Liver (tissue), 8 donors: ENCODE measurements at regions not wholly inside any gene's neighbourhood (a gene's known extent, or its start where the extent isn't known, plus 50 kb on each side); places are given as distances from the start of the nearest gene placed in this dataset.

Experiments used
- DNase-seq: peaks from one replicate; pipeline ENCODE4 v3.0.0-alpha.2; 2017; ENCODE audit warnings: low spot score
- H3K27ac ChIP-seq, 2 donors: one replicate each; pipeline ENCODE4 v1.7.0; 2013; ENCODE audit warnings: inconsistent platforms in 2 of 2, low read length in 2 of 2, control low read depth in 1 of 2, low read depth in 1 of 2, mild to moderate bottlenecking in 1 of 2
- H3K27me3 ChIP-seq, 4 donors: one replicate each; pipeline versions ENCODE4 v1.6.1 to v1.7.0; 2013; ENCODE audit warnings: low read length in 3 of 4, inconsistent platforms in 1 of 4, mild to moderate bottlenecking in 1 of 4, moderate library complexity in 1 of 4; ENCODE audit not compliant: control insufficient read depth in 4 of 4, insufficient read depth in 4 of 4
- H3K36me3 ChIP-seq, 4 donors: one replicate each; pipeline versions ENCODE4 v1.6.1 to v1.7.0; 2013; ENCODE audit warnings: low read length in 3 of 4, mild to moderate bottlenecking in 3 of 4, low read depth in 1 of 4, moderate library complexity in 1 of 4; ENCODE audit not compliant: control insufficient read depth in 4 of 4, insufficient read depth in 3 of 4
- H3K4me1 ChIP-seq, 4 donors: one replicate each; pipeline versions ENCODE4 v1.6.1 to v1.7.0; 2013; ENCODE audit warnings: low read length in 3 of 4, mild to moderate bottlenecking in 3 of 4, moderate library complexity in 1 of 4; ENCODE audit not compliant: control insufficient read depth in 4 of 4, insufficient read depth in 4 of 4
- H3K4me3 ChIP-seq, 3 donors: one replicate each; pipeline versions ENCODE4 v1.6.1 to v1.7.0; 2013; ENCODE audit warnings: low read length in 3 of 3, control low read depth in 1 of 3, low read depth in 1 of 3, mild to moderate bottlenecking in 1 of 3
- H3K9ac ChIP-seq, 2 donors: one replicate each; pipeline ENCODE4 v1.7.0; 2013; ENCODE audit warnings: low read length in 2 of 2, mild to moderate bottlenecking in 2 of 2, moderate library complexity in 2 of 2, control low read depth in 1 of 2, low read depth in 1 of 2
- H3K9me3 ChIP-seq, 4 donors: one replicate each; pipeline versions ENCODE4 v1.6.1 to v1.7.0; 2013; ENCODE audit warnings: low read length in 3 of 4; ENCODE audit not compliant: control insufficient read depth in 4 of 4
- EGR1 ChIP-seq, 2 donors: IDR thresholded peaks; 2 replicates each; pipeline ENCODE4 v1.6.1; 2016 to 2018; ENCODE audit warnings: antibody characterized with exemption in 2 of 2, low read depth in 2 of 2
- FOXA2 ChIP-seq: IDR thresholded peaks from 2 replicates; pipeline ENCODE4 v1.6.1; 2016; ENCODE audit warnings: antibody characterized with exemption
- GABPA ChIP-seq, 2 donors: IDR thresholded peaks in 1 of 2; conservative IDR thresholded peaks in 1 of 2; 2 replicates each; pipeline ENCODE4 v1.6.1; 2016; ENCODE audit warnings: antibody characterized with exemption in 2 of 2, mild to moderate bottlenecking in 1 of 2, moderate library complexity in 1 of 2
- HNF4A ChIP-seq, 2 donors: conservative IDR thresholded peaks; 2 replicates each; pipeline ENCODE4 v1.6.1; 2016; ENCODE audit warnings: antibody characterized with exemption in 2 of 2, mild to moderate bottlenecking in 2 of 2
- JUND ChIP-seq, 2 donors: IDR thresholded peaks; 2 replicates each; pipeline ENCODE4 v1.6.1; 2016; ENCODE audit warnings: antibody characterized with exemption in 2 of 2
- NR2F2 ChIP-seq: IDR thresholded peaks from 2 replicates; pipeline ENCODE4 v1.6.1; 2016; ENCODE audit warnings: antibody characterized with exemption
- RAD21 ChIP-seq, 2 donors: IDR thresholded peaks; 2 replicates each; pipeline ENCODE4 v1.6.1; 2016; ENCODE audit warnings: antibody characterized with exemption in 2 of 2, mild to moderate bottlenecking in 2 of 2
- SP1 ChIP-seq: IDR thresholded peaks from 2 replicates; pipeline ENCODE4 v1.6.1; 2018; ENCODE audit warnings: antibody characterized with exemption, mild to moderate bottlenecking
- TAF1 ChIP-seq: conservative IDR thresholded peaks from 2 replicates; pipeline ENCODE4 v1.6.1; 2016; ENCODE audit warnings: antibody characterized with exemption, mild to moderate bottlenecking
- YY1 ChIP-seq: IDR thresholded peaks from 2 replicates; pipeline ENCODE4 v1.6.1; 2016; ENCODE audit warnings: antibody characterized with exemption, mild to moderate bottlenecking
- WGBS: extraction: QIAGEN DNeasy Blood & Tissue Kit; methylation state at CpG from one replicate; pipeline ENCODE4 v1.1.7; 2013; 5-methylcytosine and 5-hydroxymethylcytosine counted together
- TF ChIP-seq, protein P1 (sequence below): IDR thresholded peaks from 2 replicates; pipeline ENCODE4 v1.6.1; 2016; ENCODE audit warnings: antibody characterized with exemption
- TF ChIP-seq, protein P2 (sequence below): IDR thresholded peaks from 2 replicates; pipeline ENCODE4 v1.6.1; 2016; ENCODE audit warnings: antibody characterized with exemption
- TF ChIP-seq, protein P3 (sequence below): IDR thresholded peaks from 2 replicates; pipeline ENCODE4 v1.6.1; 2016; ENCODE audit warnings: antibody characterized with exemption, mild to moderate bottlenecking
- TF ChIP-seq, protein P4 (sequence below): fragments of 150-350 bp; IDR thresholded peaks from 2 replicates; pipeline ENCODE4 v1.5.1; 2017; ENCODE audit warnings: improper control_type of control experiment, low read depth, low read length; ENCODE audit not compliant: missing input control
- donor health status: healthy.
- donor health status: healthy.
- donor health status: healthy.
- donor health status: healthy.
- donor health status: healthy.

DNA sequence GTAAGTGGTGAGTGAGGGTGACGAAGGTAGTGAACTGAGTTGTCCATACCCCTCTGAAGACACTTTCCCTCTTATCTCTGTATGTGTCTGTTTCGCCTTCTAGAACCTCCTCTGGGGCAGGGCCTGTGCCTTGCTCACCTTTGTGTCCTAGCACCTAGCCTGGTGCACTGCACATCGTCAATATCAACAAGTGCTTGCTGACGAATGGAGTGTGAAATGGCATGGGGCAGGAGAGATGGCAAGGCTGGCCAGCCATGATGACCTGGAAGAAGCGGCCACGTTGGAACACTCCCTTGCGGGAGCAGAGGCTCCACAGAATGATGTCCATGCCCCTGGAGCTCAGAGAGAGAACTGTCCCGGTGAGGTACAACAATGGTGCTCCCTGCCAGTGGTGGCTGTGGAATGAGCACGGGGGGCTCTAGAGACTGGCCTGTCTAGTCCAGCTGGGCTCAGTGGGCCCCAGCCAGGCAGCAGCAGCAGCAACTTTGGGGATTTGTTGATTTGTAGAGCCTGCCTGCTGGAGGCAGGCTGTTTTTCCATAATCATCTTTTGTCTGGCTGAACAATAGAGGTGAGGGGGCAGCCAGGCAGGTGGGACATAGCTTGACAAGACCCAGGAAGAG is 112.2 kb upstream of the PJA1 start:
- no peak overlapping the region for H3K4me3 ChIP-seq
- 92% methylated on average over 9 of the region's 9 CpGs for WGBS
- no peaks in the 10 kb centered on the region for H3K9me3 ChIP-seq
- no peak for DNase-seq
- H3K36me3 ChIP-seq, result no peaks in the 10 kb centered on the region
- no peaks in the 10 kb centered on the region for H3K27me3 ChIP-seq
- no peak overlapping the region for H3K9ac ChIP-seq
- no peak overlapping the region for H3K27ac ChIP-seq
- H3K4me1 ChIP-seq, result peaks cover 0 to 15% (median 11%) of the 10 kb centered on the region in 4 donors
- TF ChIP-seq HNF4A (conservative IDR thresholded peaks at IDR 0.05), result no peak
- no peak for TF ChIP-seq RAD21 (IDR thresholded peaks at IDR 0.05)
- TF ChIP-seq, protein P1, sequence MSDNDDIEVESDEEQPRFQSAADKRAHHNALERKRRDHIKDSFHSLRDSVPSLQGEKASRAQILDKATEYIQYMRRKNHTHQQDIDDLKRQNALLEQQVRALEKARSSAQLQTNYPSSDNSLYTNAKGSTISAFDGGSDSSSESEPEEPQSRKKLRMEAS, result no peak
- TF ChIP-seq TAF1, result no peak
- no peak for TF ChIP-seq JUND (IDR thresholded peaks at IDR 0.05)
- TF ChIP-seq SP1, result no peak
- TF ChIP-seq EGR1 (IDR thresholded peaks at IDR 0.05; ENCODE audit: low read depth in 2 of 2), result no peak
- TF ChIP-seq, protein P2, sequence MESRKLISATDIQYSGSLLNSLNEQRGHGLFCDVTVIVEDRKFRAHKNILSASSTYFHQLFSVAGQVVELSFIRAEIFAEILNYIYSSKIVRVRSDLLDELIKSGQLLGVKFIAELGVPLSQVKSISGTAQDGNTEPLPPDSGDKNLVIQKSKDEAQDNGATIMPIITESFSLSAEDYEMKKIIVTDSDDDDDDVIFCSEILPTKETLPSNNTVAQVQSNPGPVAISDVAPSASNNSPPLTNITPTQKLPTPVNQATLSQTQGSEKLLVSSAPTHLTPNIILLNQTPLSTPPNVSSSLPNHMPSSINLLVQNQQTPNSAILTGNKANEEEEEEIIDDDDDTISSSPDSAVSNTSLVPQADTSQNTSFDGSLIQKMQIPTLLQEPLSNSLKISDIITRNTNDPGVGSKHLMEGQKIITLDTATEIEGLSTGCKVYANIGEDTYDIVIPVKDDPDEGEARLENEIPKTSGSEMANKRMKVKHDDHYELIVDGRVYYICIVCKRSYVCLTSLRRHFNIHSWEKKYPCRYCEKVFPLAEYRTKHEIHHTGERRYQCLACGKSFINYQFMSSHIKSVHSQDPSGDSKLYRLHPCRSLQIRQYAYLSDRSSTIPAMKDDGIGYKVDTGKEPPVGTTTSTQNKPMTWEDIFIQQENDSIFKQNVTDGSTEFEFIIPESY, result no peak

DNA sequence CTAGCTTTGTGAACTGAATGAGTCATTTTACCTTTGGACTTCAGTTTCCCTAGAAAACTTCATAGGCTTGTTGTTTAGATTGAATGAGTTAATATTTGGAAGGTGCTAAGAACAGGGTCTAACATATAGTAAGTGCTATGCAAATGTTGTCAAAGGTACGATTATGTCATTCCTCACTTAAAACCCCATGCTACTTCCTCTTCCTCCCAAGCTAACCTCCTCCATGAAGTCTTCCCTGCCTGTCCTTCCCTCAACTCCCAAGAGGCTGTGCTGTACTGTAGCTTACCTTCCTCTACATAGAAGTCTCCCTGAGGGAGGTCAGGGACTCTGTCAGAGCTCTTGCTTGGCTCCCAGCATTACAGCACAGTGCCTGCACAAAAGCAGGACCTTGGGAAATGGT is 103.4 kb upstream of the PJA1 start:
- no peaks in the 10 kb centered on the region for H3K9me3 ChIP-seq
- H3K36me3 ChIP-seq, result no peaks in the 10 kb centered on the region
- H3K4me1 ChIP-seq, result no peaks in the 10 kb centered on the region
- H3K27me3 ChIP-seq, result peaks cover 0 to 2% (median 0%) of the 10 kb centered on the region in 4 donors
- TF ChIP-seq, protein P2, result no peak
- H3K4me3 ChIP-seq, result no peak overlapping the region
- no peak overlapping the region for H3K9ac ChIP-seq
- no peak overlapping the region for H3K27ac ChIP-seq
- WGBS, result 50% methylated on average over 1 of the region's 1 CpG
- no peak for DNase-seq

DNA sequence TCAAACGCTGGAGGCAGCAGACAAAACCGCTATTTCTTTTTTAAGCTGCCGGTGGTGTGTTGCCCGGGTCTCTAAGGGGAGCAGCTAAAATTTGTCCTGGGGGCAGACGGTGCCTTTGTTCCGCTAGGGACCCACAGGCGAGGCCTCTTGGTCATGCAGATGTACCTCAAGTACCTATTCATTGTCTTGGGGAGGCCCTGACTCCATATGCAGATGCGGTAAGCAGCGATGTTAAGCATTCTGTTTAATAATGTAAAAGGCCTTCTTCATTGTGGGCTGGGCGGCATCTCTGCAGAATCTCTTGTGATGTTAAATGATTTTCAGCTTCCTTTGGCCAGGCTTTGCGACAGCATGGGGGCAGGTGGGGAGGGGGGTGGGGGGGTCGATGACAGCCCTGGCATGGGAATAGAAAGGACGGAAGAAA is 98.9 kb upstream of the PJA1 start:
- no peak for DNase-seq
- WGBS, result 52% methylated on average over 13 of the region's 13 CpGs
- Histone ChIP-seq H3K27me3 (peaks cover 0 to 3% (median 0%) of the 10 kb centered on the region in 4 donors), H3K36me3 (no peaks in the 10 kb centered on the region), H3K4me1 (no peaks in the 10 kb centered on the region), H3K4me3 (no peak overlapping the region), H3K9me3 (no peaks in the 10 kb centered on the region), H3K27ac (no peak overlapping the region), H3K9ac (no peak overlapping the region)
- TF ChIP-seq SP1 (no peak), HNF4A (conservative IDR thresholded peaks at IDR 0.05) (no peak), NR2F2 (no peak), GABPA (IDR thresholded peaks at IDR 0.05 in 1 of 2, conservative IDR thresholded peaks at IDR 0.05 in 1 of 2) (no peak), YY1 (no peak), RAD21 (IDR thresholded peaks at IDR 0.05) (no peak), FOXA2 (no peak), JUND (IDR thresholded peaks at IDR 0.05) (no peak)
- TF ChIP-seq, protein P1, result no peak
- TF ChIP-seq, protein P3, sequence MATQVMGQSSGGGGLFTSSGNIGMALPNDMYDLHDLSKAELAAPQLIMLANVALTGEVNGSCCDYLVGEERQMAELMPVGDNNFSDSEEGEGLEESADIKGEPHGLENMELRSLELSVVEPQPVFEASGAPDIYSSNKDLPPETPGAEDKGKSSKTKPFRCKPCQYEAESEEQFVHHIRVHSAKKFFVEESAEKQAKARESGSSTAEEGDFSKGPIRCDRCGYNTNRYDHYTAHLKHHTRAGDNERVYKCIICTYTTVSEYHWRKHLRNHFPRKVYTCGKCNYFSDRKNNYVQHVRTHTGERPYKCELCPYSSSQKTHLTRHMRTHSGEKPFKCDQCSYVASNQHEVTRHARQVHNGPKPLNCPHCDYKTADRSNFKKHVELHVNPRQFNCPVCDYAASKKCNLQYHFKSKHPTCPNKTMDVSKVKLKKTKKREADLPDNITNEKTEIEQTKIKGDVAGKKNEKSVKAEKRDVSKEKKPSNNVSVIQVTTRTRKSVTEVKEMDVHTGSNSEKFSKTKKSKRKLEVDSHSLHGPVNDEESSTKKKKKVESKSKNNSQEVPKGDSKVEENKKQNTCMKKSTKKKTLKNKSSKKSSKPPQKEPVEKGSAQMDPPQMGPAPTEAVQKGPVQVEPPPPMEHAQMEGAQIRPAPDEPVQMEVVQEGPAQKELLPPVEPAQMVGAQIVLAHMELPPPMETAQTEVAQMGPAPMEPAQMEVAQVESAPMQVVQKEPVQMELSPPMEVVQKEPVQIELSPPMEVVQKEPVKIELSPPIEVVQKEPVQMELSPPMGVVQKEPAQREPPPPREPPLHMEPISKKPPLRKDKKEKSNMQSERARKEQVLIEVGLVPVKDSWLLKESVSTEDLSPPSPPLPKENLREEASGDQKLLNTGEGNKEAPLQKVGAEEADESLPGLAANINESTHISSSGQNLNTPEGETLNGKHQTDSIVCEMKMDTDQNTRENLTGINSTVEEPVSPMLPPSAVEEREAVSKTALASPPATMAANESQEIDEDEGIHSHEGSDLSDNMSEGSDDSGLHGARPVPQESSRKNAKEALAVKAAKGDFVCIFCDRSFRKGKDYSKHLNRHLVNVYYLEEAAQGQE, result no peak
- TF ChIP-seq, protein P2, result no peak
- TF ChIP-seq, protein P4, sequence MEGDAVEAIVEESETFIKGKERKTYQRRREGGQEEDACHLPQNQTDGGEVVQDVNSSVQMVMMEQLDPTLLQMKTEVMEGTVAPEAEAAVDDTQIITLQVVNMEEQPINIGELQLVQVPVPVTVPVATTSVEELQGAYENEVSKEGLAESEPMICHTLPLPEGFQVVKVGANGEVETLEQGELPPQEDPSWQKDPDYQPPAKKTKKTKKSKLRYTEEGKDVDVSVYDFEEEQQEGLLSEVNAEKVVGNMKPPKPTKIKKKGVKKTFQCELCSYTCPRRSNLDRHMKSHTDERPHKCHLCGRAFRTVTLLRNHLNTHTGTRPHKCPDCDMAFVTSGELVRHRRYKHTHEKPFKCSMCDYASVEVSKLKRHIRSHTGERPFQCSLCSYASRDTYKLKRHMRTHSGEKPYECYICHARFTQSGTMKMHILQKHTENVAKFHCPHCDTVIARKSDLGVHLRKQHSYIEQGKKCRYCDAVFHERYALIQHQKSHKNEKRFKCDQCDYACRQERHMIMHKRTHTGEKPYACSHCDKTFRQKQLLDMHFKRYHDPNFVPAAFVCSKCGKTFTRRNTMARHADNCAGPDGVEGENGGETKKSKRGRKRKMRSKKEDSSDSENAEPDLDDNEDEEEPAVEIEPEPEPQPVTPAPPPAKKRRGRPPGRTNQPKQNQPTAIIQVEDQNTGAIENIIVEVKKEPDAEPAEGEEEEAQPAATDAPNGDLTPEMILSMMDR, result no peak
